NCI-H1105 treated with DMSO at 0.1 percent for 48 hours (cell line): ENCODE measurements at regions not wholly inside any gene's neighbourhood (a gene's known extent, or its start where the extent isn't known, plus 50 kb on each side); places are given as distances from the start of the nearest gene placed in this dataset.

Source experiments
- DNase-seq: peaks from one replicate; lab custom pipeline; 2025; lab: John Stamatoyannopoulos, UW

DNA sequence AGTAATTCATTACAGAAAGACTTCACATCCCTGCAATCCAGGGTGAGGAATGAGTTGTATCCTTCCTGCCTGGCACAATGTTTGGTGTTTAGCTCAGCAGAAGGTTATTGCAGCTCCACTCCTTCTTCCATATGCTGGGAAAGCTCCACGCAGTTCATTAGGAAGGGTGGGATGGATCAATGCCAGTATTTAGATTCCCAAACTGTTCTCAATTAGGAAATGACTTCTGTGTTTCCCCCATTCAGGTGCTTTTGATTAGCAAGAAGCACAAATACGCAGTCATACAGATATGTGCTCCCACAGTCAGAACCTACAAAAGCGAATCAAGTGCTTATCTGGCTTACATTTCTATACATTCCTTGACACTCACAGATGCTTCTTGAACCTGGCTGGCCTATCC is 340.6 kb downstream of the NYAP2 start:
- no peak for DNase-seq

DNA sequence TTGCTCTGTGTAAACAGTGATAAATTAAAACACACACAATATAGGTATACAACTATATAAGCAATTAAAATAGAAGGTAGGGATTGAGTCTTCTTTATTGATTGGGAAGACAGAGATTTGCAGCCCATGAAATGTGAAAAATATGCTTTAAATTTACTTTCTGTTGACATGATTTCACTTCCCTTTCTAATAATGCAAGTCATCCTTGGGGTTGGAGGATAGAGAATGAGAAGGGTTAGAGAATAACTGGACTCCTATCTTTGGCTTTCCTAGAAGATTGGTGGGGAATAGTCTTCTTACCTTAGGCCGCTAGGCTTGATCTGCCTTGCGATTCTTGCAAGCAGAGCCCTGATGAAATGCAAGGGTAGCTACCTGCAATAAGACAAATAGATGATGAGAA is 339.8 kb downstream of the NYAP2 start:
- no peak for DNase-seq

DNA sequence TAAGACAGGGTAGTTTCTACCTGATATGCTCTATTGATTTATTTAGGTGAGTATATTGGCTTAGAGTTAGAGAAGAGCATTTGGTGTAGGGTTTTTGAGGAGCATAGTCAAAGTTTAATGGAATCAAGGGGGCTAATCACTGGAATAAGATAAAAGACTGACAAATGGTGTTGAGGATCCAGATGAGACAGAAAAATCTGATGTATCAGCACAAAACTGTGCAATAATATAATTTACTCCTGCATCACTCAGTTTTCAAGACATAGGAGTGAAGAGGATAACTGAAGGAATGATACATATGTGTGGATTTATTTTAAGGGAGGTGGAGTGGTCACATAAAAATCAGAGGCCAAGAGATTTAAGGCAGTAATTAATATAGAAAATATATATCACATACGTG is 339.2 kb downstream of the NYAP2 start:
- no peak for DNase-seq

DNA sequence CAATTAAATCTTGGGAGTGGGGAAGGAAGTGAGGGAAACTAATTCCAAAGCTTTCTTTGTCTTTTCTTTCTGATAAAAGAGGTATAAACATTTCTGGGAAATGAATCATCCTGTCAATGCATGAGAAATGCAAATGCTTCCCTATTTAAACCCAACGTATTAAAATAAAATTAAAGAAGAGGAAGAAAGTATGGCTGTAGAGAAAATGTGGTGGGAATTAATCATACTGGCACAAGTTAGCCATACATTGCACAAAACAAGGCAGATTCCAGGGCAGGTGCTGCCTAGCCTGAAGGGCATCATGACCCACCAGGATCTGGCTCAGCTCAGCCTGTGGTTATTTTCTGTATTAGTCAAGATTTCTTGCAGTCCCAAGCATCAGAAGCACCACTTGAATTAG is 338.0 kb downstream of the NYAP2 start:
- DNase-seq, result no peak

DNA sequence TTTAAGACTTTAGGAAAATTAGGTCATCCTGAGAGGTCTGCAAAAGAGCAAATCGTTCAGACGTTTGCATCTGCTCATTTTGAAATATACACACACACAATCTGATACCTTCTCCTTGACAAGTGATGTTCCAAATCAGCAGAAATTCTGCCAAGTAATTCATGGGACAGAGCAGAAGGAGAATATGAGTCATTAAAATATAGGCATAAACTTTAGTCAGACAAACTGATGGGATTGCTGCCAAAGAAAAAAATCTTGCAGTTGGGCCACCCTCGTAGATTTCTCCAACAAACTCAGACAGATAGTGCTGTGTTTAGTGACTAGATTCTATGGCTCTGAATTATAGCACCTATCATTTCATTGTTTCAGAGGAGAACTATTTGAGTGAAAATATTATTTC is 336.3 kb downstream of the NYAP2 start:
- no peak for DNase-seq

DNA sequence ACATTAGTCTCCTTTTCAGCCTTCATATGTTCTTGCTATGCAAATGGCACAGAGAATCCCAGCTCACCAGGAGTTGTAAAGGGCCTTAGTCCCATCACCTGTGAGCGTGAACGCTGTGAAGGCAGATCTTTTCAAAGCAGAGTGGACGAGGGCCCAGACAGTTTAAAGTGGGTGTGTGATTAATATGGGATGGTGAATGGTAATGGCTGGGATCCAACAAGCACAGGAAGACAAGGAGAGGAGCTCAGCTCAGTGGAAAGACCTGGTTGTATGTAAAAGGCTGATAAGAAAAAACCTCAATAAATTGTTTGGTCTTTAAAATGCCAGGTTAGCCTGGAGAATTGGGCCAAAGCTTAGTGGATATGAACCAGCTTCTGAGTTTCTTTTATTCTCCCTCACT is 326.2 kb downstream of the NYAP2 start:
- DNase-seq, result peak; percentile 37
